HG03196 (cell line): ENCODE measurements at regions not wholly inside any gene's neighbourhood (a gene's known extent, or its start where the extent isn't known, plus 50 kb on each side); places are given as distances from the start of the nearest gene placed in this dataset.
"Not testable (repeated sequence)": the region's sequence is repeated elsewhere in the genome, so short reads cannot be mapped to it uniquely, and the experiment has no call there.

Source experiments
- ATAC-seq: cut with Tn5 transposase; IDR thresholded peaks from one replicate; pipeline ENCODE4 v1.9.1; 2021; ENCODE audit not compliant: unreplicated experiment

GRCh38 chr5:97575322-97575721 lies 392.3 kb upstream of the RIOK2 start:
- no peak for ATAC-seq

- ATAC-seq, result no peak
Measured at GRCh38 chr5:97576956-97577355, 393.9 kb upstream of the RIOK2 start.

- not testable (repeated sequence) for ATAC-seq
Measured at GRCh38 chr5:97579977-97580376, 396.9 kb upstream of the RIOK2 start.

GRCh38 chr5:97580746-97581145 lies 397.7 kb upstream of the RIOK2 start:
- no peak for ATAC-seq

GRCh38 chr5:97591781-97592180 lies 408.7 kb upstream of the RIOK2 start:
- no peak for ATAC-seq

- ATAC-seq, result no peak
Measured at GRCh38 chr5:97600486-97600885, 417.4 kb upstream of the RIOK2 start.

GRCh38 chr5:97601651-97602050 lies 418.6 kb upstream of the RIOK2 start:
- no peak for ATAC-seq

GRCh38 chr5:97606531-97606930 lies 423.5 kb upstream of the RIOK2 start:
- no peak for ATAC-seq

GRCh38 chr5:97608501-97608900 lies 425.5 kb upstream of the RIOK2 start:
- no peak for ATAC-seq

- no peak for ATAC-seq
Measured at GRCh38 chr5:97618721-97619120, 435.7 kb upstream of the RIOK2 start.

- no peak for ATAC-seq
Measured at GRCh38 chr5:97623441-97623840, 440.4 kb upstream of the RIOK2 start.

- no peak for ATAC-seq
Measured at GRCh38 chr5:97624886-97625285, 441.8 kb upstream of the RIOK2 start.

- no peak for ATAC-seq
Measured at GRCh38 chr5:97627272-97627671, 444.2 kb upstream of the RIOK2 start.

GRCh38 chr5:97628031-97628430 lies 445.0 kb upstream of the RIOK2 start:
- no peak for ATAC-seq

- no peak for ATAC-seq
Measured at GRCh38 chr5:97628807-97629206, 445.8 kb upstream of the RIOK2 start.

GRCh38 chr5:97629276-97629675 lies 446.2 kb upstream of the RIOK2 start:
- ATAC-seq, result no peak

GRCh38 chr5:97635553-97635952 lies 452.5 kb upstream of the RIOK2 start:
- ATAC-seq, result no peak

- no peak for ATAC-seq
Measured at GRCh38 chr5:97636766-97637165, 453.7 kb upstream of the RIOK2 start.

- ATAC-seq, result no peak
Measured at GRCh38 chr5:97641081-97641480, 458.0 kb upstream of the RIOK2 start.

- no peak for ATAC-seq
Measured at GRCh38 chr5:97644206-97644605, 461.2 kb upstream of the RIOK2 start.

GRCh38 chr5:97644896-97645295 lies 461.8 kb upstream of the RIOK2 start:
- no peak for ATAC-seq

GRCh38 chr5:97657239-97657638 lies 474.2 kb upstream of the RIOK2 start:
- ATAC-seq, result no peak

- ATAC-seq, result no peak
Measured at GRCh38 chr5:97658116-97658900, 475.3 kb upstream of the RIOK2 start.
